Neural progenitor cell (in vitro differentiated cells): ENCODE measurements at regions not wholly inside any gene's neighbourhood (a gene's known extent, or its start where the extent isn't known, plus 50 kb on each side); places are given as distances from the start of the nearest gene placed in this dataset.

Experiments
- DNase-seq: peaks from one replicate; pipeline ENCODE4 v3.0.0-alpha.2; 2016; ENCODE audit warnings: low spot score
- H2AFZ ChIP-seq: fragments of 200-600 bp; sonication (generic); replicated peaks from 2 replicates; pipeline ENCODE4 v1.6.1; 2016; ENCODE audit warnings: antibody characterized with exemption
- H3F3A ChIP-seq: fragments of 200-600 bp; sonication (generic); 2 replicates; pipeline ENCODE4 v1.6.1; 2016; ENCODE audit warnings: antibody characterized with exemption, low read depth
- H3K27ac ChIP-seq: fragments of 200-600 bp; sonication (generic); 2 replicates; pipeline ENCODE4 v1.5.1; 2016; ENCODE audit warnings: mild to moderate bottlenecking
- H3K27me3 ChIP-seq: fragments of 200-600 bp; sonication (generic); 2 replicates; pipeline ENCODE4 v1.6.1; 2016; ENCODE audit warnings: mild to moderate bottlenecking, moderate library complexity
- H3K36me3 ChIP-seq: fragments of 200-600 bp; sonication (generic); 2 replicates; pipeline ENCODE4 v1.5.1; 2016
- H3K4me1 ChIP-seq: fragments of 200-600 bp; sonication (generic); 2 replicates; pipeline ENCODE4 v1.6.1; 2016; ENCODE audit warnings: mixed run types
- H3K4me2 ChIP-seq: fragments of 200-600 bp; sonication (generic); 2 replicates; pipeline ENCODE4 v1.6.1; 2016
- H3K4me3 ChIP-seq: fragments of 200-600 bp; sonication (generic); 2 replicates; pipeline ENCODE4 v1.5.1; 2016
- H3K79me2 ChIP-seq: fragments of 200-600 bp; sonication (generic); 2 replicates; pipeline ENCODE4 v1.6.1; 2016; ENCODE audit warnings: low read depth
- H3K9ac ChIP-seq: fragments of 200-600 bp; sonication (generic); 2 replicates; pipeline ENCODE4 v1.6.1; 2016
- H3K9me3 ChIP-seq: fragments of 200-600 bp; sonication (generic); 2 replicates; pipeline ENCODE4 v1.5.1; 2016; ENCODE audit warnings: low read depth
- H4K20me1 ChIP-seq: fragments of 200-600 bp; sonication (generic); 2 replicates; pipeline ENCODE4 v1.6.1; 2016; ENCODE audit warnings: low read depth
- H3K27ac Mint-ChIP-seq: 3 replicates; pipeline ENCODE4 v1.8.0; 2021; ENCODE audit warnings: mixed read lengths
- H3K27me3 Mint-ChIP-seq: 2 replicates; pipeline ENCODE4 v1.8.0; 2022; ENCODE audit warnings: low read depth, mild to moderate bottlenecking, inconsistent platforms, moderate library complexity, mixed read lengths; ENCODE audit not compliant: insufficient read depth
- H3K36me3 Mint-ChIP-seq: 3 replicates; pipeline ENCODE4 v1.8.0; 2021; ENCODE audit warnings: mixed read lengths
- H3K4me1 Mint-ChIP-seq: 3 replicates; pipeline ENCODE4 v1.8.0; 2021; ENCODE audit warnings: mixed read lengths
- H3K4me3 Mint-ChIP-seq: 3 replicates; pipeline ENCODE4 v1.8.0; 2021; ENCODE audit warnings: mild to moderate bottlenecking, moderate library complexity, mixed read lengths
- H3K9me3 Mint-ChIP-seq: 3 replicates; pipeline ENCODE4 v1.8.0; 2020; ENCODE audit warnings: mixed read lengths
- EZH2 ChIP-seq: fragments of 200-600 bp; sonication (generic); IDR thresholded peaks from 2 replicates; pipeline ENCODE4 v1.6.1; 2017; ENCODE audit warnings: antibody characterized with exemption, mild to moderate bottlenecking, moderate library complexity
- EZH2phosphoT487 ChIP-seq: fragments of 200-600 bp; sonication (generic); IDR thresholded peaks from 2 replicates; pipeline ENCODE4 v1.6.1; 2017; ENCODE audit warnings: antibody characterized with exemption
- TF ChIP-seq, protein P1 (sequence below): fragments of 200-600 bp; sonication (generic); IDR thresholded peaks from 2 replicates; pipeline ENCODE4 v1.5.1; 2017; ENCODE audit warnings: antibody characterized with exemption, mild to moderate bottlenecking

DNA sequence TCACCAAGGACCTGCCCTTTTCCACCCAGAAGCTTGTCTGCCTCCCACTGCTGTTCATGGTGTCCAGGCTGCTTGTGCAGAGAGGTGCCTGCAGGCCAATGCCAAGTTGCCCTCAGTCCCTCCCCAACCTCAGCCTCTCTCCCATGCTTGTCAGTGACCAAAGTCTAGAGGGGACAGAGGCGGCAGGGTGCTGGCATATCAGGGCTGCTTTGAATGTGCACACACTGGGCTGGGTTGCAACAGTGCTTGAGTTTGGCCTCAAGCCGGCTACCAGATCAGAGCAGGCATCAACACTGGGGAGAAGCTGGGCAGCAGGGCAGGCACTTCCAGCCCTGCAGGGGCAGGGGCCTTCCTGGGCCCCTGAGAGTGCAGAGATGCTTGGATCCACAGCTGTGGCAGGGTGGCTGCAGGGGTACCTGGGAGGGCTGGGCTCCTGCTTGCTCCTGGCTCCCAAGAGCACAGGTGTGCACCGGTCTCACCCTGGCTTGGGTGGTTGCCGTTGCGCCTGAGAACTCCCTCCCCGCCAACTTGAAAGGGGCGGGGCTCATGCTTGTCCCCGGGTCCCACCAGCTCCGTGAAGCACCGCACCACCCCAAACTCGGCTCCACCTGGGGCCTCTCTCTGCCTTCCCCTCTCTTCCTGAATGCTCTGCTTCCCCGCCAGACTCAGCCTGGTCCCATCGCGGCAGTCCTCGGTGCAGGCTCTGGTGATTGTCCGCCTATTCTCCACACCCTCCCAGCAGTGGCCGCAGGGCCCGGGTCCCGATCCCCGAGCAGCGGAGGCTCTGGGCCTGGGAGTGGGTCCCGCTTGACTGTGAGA lies 1681.9 kb upstream of the ADGRL3 start:
- no peak overlapping the region for H3K4me3 Mint-ChIP-seq
- peak overlapping the region; percentile 56 for H2AFZ ChIP-seq

GRCh38 chr4:59525885-59526284 lies 1674.2 kb upstream of the ADGRL3 start:
- H3K4me1 Mint-ChIP-seq: peaks cover 11% of the 10 kb centered on the region
- no peak overlapping the region for H3K27ac Mint-ChIP-seq
- TF ChIP-seq EZH2 (no peak), EZH2phosphoT487 (no peak)
- TF ChIP-seq, protein P1, sequence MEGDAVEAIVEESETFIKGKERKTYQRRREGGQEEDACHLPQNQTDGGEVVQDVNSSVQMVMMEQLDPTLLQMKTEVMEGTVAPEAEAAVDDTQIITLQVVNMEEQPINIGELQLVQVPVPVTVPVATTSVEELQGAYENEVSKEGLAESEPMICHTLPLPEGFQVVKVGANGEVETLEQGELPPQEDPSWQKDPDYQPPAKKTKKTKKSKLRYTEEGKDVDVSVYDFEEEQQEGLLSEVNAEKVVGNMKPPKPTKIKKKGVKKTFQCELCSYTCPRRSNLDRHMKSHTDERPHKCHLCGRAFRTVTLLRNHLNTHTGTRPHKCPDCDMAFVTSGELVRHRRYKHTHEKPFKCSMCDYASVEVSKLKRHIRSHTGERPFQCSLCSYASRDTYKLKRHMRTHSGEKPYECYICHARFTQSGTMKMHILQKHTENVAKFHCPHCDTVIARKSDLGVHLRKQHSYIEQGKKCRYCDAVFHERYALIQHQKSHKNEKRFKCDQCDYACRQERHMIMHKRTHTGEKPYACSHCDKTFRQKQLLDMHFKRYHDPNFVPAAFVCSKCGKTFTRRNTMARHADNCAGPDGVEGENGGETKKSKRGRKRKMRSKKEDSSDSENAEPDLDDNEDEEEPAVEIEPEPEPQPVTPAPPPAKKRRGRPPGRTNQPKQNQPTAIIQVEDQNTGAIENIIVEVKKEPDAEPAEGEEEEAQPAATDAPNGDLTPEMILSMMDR: no peak
- no peaks in the 10 kb centered on the region for H3K9me3 ChIP-seq
- no peak overlapping the region for H3K9ac ChIP-seq
- H3K27me3 ChIP-seq: no peaks in the 10 kb centered on the region
- no peak overlapping the region for H3K4me3 Mint-ChIP-seq
- H3K27me3 Mint-ChIP-seq: peaks cover 2% of the 10 kb centered on the region
- H3K4me1 ChIP-seq: peaks cover 4% of the 10 kb centered on the region
- H3K27ac ChIP-seq: no peak overlapping the region
- H3K4me2 ChIP-seq: no peak overlapping the region
- DNase-seq: no peak
- H4K20me1 ChIP-seq: no peaks in the 10 kb centered on the region
- no peaks in the 10 kb centered on the region for H3F3A ChIP-seq
- H3K9me3 Mint-ChIP-seq: peaks cover 2% of the 10 kb centered on the region
- H3K36me3 Mint-ChIP-seq: no peaks in the 10 kb centered on the region
- no peaks in the 10 kb centered on the region for H3K79me2 ChIP-seq
- no peak overlapping the region for H3K4me3 ChIP-seq
- H2AFZ ChIP-seq: no peak overlapping the region
- no peaks in the 10 kb centered on the region for H3K36me3 ChIP-seq

More for the DNA sequence above, 1681.9 kb upstream of the ADGRL3 start:
- H3K9me3 ChIP-seq: no peaks in the 10 kb centered on the region
- H4K20me1 ChIP-seq: no peaks in the 10 kb centered on the region
- H3K36me3 Mint-ChIP-seq: no peaks in the 10 kb centered on the region
- no peaks in the 10 kb centered on the region for H3F3A ChIP-seq
- no peaks in the 10 kb centered on the region for H3K9me3 Mint-ChIP-seq
- TF ChIP-seq, protein P1: no peak
- TF ChIP-seq EZH2 (no peak), EZH2phosphoT487 (no peak)
- H3K27me3 Mint-ChIP-seq: peaks cover 2% of the 10 kb centered on the region
- H3K27me3 ChIP-seq: no peaks in the 10 kb centered on the region
- H3K36me3 ChIP-seq: no peaks in the 10 kb centered on the region
- peaks cover 4% of the 10 kb centered on the region for H3K4me1 ChIP-seq
- H3K9ac ChIP-seq: no peak overlapping the region
- H3K27ac Mint-ChIP-seq: no peak overlapping the region
- no peaks in the 10 kb centered on the region for H3K79me2 ChIP-seq
- no peak overlapping the region for H3K27ac ChIP-seq
- H3K4me1 Mint-ChIP-seq: peaks cover 17% of the 10 kb centered on the region
- DNase-seq: peak; percentile 6
- peak overlapping the region; percentile 27 for H3K4me2 ChIP-seq
- H3K4me3 ChIP-seq: peak overlapping the region; percentile 36

GRCh38 chr4:59535541-59535940 lies 1664.6 kb upstream of the ADGRL3 start:
- H3K9me3 Mint-ChIP-seq: peaks cover 6% of the 10 kb centered on the region
- no peaks in the 10 kb centered on the region for H3K27me3 ChIP-seq
- H3K27me3 Mint-ChIP-seq: peaks cover 2% of the 10 kb centered on the region
- H3K79me2 ChIP-seq: no peaks in the 10 kb centered on the region
- H3K9me3 ChIP-seq: no peaks in the 10 kb centered on the region
- H3K27ac ChIP-seq: no peak overlapping the region
- no peak for DNase-seq
- H3K36me3 ChIP-seq: no peaks in the 10 kb centered on the region
- H3F3A ChIP-seq: no peaks in the 10 kb centered on the region
- TF ChIP-seq EZH2phosphoT487 (no peak), EZH2 (no peak)
- TF ChIP-seq, protein P1: no peak
- no peaks in the 10 kb centered on the region for H3K4me1 Mint-ChIP-seq
- no peaks in the 10 kb centered on the region for H3K4me1 ChIP-seq
- H3K27ac Mint-ChIP-seq: no peak overlapping the region
- H3K4me2 ChIP-seq: no peak overlapping the region
- no peak overlapping the region for H2AFZ ChIP-seq
- H3K4me3 ChIP-seq: no peak overlapping the region
- no peaks in the 10 kb centered on the region for H4K20me1 ChIP-seq
- no peaks in the 10 kb centered on the region for H3K36me3 Mint-ChIP-seq
- no peak overlapping the region for H3K4me3 Mint-ChIP-seq
- H3K9ac ChIP-seq: no peak overlapping the region
